NCI-H2196 (cell line): ENCODE measurements at regions not wholly inside any gene's neighbourhood (a gene's known extent, or its start where the extent isn't known, plus 50 kb on each side); places are given as distances from the start of the nearest gene placed in this dataset.
A peak's percentile ranks its signal among the peaks of the same experiment; 100 is the strongest.
"Not testable (repeated sequence)": the region's sequence is repeated elsewhere in the genome, so short reads cannot be mapped to it uniquely, and the experiment has no call there.

ENCODE experiments used
- DNase-seq: peaks from one replicate; lab custom pipeline; 2025; ENCODE audit not compliant: unreplicated experiment; lab: John Stamatoyannopoulos, UW

DNA sequence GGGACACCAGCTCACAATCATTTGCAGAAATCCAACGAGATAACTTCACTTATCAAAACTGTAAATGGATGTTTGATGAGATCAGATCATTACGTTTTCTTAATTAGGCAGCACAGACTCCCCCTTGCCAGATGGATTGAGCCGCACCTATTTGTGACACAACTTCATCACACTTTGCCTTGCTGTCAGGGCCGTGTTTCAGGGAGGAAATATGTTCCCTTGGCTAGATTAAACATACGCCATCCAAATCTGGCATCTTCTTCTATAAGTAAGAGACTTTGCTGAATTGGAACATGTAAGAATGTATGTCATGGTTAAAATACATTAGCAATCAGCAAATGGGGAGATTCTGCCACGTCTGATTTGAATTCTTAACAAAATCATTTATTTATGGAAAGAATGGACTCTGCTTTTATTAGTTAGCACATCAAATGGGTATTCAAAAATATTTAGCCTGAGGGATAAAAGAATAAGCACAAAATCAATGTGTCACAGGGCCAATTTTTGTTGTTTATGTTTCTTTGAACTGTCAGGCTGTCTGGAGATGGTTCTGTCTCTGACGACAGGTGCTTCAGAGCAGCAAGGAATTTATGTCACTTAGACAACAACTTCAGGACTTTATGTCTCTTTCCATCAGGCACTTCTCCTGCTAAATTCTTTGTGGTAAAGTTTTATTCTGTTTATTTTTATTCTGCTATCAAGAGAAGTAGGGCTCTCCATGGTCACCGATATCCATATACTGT lies 326.1 kb upstream of the NCAM1 start:
- no peak for DNase-seq

DNA sequence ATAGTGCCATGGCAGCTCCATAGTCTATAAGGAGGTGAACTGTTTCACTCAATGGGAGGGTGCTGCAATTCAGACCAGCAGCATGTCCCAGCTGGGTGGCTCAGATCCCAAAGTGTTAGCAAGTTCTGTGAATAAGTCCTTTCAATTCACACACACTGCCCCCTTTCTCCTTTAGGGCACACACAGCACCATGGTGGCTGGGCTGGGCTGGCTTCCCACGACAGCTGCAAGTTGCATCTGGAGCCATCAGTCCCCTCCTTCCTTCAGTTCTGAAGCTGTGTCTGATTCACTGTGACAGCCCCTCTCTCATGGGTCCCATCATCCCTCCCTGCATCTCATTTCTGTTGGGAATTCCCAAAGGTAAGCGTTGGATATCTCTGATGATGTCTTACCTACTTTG lies 324.1 kb upstream of the NCAM1 start:
- DNase-seq = no peak

DNA sequence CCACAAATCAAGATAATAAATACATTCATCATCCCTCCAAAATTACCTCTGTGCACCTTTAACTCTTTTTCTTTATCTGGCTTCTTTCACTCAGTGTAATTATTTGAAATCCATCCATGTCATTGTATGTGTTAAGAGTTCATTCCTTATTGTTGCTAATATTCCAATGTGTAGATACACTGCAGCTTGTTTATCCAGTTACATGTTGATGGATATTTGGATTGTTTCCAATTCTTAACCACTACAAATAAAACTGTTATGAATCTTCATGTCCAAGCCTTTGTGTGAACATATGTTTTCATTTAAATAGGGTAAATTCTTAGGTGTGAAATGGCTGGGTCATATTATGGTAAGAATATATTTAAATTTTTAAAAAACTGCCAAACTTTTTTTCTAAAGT lies 323.3 kb upstream of the NCAM1 start:
- DNase-seq = no peak

DNA sequence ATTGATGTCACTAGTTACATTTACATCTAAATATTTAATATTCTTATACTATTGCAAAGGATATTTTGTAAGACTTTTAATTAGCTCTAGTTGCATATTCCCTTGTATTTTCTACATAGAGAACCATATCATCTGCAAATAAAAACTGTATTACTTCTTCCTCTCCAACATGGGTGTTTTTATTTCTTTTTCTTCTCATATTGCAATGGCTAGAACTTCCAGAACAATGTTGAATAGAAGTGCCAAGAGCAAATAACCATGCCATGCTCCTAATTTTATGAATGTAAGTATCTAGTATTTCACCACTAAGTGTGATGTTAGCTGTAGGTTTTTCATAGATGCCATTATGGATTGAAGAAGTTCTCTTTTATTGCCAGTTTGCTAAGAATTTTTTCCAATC lies 321.8 kb upstream of the NCAM1 start:
- DNase-seq = no peak

DNA sequence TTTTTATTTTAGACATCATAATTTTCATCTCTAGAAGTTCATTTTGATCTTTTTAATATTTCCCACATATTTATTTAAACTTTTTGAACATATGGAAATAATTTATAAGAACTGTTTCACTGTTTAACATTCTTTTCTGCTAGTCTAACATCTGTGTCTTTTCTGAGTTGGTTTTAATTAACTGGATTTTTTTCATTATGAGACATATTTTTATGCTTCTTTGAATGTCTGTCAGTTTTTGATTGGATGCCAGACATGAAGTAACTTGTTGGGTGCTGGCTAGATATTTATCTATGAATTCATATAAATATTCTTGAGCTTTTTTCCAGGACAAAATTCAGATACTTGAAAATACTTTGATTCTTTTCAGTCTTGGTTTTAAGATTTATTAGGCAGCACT lies 317.8 kb upstream of the NCAM1 start:
- DNase-seq = no peak

DNA sequence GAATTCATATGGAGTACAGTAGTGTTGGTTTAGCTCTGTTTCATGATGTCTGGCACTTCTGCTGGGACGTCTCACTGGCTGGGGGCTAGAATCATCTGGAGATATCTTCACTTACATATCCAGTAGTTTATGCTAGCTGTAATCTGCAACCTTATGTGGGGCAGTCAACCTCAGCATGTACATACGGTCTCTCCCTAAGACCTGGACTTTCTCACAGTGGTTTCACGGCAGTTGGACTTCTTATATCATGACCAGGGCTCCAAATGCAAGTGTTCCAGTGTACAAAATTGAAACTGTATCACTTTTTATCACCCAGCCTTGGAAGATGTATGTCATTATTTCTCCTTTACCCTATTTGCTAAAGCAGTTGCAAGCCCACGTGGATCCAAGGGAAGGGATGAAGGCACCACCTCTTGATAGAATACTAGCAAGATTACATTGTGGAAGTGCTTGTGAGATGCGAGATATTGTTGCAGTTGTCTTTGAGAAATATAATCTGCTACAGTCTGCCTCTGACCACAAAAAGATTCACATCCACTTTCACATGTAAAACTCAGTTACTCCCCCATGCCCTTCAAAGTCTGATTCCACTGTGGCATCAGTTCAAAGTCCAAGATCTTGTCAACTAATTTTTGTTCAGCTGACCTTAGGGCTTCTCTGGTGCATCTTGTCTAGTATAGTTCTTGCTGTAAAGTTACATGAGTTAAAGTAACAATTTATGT lies 316.6 kb upstream of the NCAM1 start:
- no peak for DNase-seq

DNA sequence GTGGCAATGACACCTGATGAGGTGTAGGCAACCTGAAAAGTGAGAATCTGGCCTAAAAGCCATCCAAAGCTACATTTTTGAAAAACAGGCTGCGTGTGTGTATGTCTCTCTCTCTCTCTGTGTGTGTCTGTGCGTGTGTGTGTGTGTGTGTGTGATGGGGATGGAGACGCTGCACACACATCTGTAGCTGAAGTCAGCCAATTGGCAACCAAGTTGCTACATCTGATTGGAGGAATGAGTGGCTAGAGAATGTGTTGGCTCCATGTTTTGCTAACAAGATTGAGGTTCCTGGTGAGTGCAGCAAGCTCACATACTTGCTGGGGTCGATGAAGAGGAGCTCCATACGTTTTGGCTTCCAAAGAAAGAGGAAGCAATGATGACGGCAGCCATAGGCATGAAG lies 311.4 kb upstream of the NCAM1 start:
- no peak for DNase-seq

DNA sequence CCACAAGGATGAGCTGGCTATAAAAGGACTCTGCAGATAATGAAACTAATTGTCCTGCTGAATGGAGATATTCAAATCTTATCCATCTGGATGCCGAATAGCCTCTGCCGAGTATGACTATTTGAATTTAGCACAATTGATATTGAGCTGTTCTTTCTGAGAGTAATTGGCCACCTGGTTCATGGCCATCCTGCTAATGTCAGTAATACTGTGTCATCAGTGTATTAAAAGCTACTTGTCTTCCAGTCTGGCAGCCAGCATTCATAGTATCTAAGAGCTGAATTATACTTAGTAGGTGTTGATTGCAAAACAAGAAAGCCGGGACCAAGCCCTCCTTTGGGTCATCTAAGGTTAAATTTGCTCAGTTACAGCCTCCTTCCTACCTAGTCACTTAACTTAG lies 310.7 kb upstream of the NCAM1 start:
- no peak for DNase-seq

DNA sequence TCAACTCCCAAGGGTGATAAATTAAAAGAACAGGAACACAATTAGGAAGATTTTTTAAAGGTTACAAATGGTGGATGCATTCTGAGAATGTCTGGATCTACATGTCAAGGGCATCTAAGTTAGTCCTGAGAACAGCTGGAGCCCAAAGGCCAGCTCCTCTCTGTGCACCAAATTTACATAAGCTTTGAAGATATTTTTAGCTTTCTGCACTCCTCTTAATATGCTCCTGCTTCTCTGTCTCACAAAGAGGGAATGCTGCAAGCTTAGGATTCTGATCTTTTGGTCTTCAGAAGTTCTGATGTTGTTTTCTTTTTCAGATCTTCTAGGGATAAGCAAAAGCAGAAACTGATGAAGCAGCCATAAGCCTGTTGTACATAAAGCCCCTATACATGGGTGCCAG lies 309.8 kb upstream of the NCAM1 start:
- DNase-seq = no peak

DNA sequence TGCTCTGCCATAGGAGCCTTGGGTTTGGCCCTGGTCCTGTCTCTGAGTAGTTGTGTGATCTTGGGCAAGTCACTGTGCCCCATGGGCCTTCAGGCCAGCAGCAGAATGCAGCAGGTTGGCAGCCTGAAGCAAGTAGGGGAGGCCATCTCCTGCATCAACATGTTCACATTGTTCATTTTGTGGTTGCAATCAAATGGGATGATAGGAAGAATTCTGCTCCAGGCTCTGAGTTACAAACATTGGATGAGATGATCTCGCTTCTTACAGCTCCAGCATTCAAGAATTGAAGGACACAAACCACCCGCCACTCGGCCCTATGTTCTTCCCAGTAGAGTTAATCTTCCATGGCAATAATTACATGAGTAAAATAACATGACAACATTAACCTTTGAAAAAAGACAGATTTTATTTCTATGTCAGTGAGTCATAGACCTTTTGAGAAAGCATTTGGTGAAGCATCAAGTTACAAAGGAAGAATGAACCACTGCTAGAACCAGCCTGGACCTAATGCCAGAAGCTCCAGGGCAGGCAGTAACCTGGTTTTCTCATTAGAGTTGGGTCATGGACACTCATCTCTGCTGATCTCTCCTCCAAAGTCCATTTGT lies 308.3 kb upstream of the NCAM1 start:
- peak; percentile 24 for DNase-seq

DNA sequence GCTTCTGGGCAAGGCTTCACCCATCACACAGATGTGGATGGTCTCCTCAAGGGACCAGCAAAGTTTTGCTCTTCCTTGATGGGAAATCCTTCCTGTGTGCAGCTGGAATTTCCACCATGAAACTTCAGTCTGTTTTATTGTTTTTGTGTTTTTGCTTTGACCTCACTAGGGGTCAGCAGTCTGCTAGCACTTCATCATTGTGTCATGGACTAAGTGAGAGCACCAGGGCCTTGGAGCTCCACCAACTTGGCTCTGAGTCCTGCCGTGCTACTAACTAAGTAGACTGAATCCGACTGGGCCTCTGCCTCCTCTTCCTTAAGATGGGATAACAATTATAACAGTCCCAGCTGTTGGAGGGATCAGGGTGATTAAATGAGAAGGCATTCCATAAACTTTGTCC lies 305.8 kb upstream of the NCAM1 start:
- peak; percentile 9 for DNase-seq

DNA sequence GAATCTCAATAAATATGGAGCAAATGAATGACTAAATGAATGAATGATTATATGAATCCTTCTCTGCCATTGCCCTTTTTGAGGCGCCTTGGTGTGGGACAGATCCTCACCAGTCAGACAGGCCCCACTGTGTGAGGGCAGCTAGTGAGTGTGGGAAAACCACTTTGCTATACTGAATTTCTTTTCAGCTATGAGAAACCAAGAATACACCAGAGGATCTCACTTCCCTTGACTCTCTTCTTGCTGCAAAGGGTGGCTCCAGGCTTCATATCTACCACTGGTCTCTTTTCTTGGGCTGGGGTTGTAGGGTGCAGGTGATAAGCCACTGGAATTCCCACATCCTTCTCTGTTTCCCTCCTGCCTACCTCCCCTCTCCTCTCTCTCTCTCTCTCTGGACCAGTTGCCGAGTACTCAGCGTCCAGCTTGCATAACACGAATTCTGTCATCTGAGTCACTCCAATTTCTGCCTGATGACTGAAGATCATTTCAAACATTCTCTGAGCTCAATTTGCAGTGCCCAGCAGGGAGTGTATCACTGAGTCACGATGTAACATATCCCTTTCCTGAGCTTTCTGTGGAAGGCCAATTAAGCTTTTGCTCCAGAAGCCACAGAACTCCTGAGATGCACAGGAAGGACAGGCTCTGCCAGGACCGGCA lies 304.3 kb upstream of the NCAM1 start:
- DNase-seq = no peak

DNA sequence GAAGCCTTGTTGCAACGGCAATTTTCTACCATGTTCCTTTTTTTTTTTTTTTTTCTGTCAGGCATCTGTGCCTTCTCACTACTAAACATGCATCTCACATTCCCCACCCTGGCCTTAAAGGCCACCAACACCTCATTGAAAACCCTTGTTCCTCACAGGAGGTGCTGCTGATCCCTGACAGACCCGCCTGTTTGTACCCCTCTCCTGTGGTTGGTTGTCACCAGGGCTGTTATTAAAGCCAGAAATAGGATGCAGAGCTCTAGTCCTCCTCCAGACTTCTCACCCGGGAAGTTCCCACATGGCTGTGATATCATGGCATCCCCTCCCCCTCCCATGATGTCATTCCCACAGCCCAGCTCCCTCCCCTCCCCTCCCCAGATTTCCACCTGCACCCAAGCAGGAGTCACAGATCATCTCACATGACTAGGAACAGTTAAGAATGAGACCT lies 302.8 kb upstream of the NCAM1 start:
- peak; percentile 4 for DNase-seq

DNA sequence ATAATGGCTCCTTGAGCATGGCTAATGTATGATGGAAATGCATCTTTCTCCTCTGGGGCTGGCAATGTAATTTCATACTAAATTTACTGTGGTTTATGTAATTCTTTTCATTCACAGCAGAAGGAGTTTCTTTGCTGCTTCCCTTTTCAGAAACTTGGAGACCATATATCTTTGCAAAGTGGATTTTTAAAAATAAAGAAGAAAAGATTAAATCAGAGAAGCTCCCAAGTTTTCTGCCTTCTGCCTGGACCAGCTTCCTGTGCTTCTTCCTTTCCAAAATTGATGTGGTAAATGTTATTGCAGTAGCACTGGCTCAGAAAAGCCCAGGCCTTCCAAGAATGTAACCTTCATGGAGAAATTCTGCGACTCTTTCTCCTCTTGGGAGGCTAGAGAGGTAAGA lies 300.1 kb upstream of the NCAM1 start:
- DNase-seq = no peak

DNA sequence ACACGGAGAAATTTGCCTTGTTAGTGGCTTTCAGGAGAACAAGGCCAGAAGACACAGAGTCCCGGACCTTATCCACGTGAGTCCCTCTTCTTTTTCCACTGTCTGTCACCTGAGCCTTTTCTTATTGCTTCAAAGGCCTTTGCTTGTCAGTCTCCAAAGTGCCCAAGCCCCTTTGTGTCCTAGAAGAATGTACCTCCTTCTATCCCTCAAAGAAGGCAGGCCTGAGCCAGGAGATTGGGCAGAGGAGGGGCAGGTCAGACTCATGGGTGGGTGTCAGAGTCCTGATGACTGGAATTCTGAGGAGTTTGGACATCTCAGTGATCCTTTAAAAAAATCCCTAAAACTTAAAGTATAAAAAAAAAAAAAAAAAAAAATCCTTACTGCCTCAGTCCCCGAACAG lies 299.6 kb upstream of the NCAM1 start:
- DNase-seq = no peak

DNA sequence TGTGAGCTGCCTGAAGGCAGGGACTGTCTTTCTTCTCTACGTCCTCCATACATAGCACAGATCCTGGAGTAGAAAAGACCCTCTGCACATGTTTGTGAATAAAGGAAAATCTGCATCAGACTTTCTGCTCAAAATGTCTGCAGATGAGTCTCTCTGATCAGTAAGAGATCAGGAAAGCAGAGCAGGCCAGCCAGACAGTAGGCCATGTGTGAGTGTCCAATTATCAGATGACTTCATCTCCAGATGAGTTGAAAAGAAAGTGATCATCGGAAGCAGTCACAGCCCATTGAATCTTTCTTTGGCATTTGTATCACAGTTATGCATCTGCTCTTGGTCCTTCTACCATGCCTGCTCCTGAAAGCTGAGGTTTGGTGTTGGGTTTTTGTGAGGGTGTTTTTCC lies 298.7 kb upstream of the NCAM1 start:
- DNase-seq = no peak

DNA sequence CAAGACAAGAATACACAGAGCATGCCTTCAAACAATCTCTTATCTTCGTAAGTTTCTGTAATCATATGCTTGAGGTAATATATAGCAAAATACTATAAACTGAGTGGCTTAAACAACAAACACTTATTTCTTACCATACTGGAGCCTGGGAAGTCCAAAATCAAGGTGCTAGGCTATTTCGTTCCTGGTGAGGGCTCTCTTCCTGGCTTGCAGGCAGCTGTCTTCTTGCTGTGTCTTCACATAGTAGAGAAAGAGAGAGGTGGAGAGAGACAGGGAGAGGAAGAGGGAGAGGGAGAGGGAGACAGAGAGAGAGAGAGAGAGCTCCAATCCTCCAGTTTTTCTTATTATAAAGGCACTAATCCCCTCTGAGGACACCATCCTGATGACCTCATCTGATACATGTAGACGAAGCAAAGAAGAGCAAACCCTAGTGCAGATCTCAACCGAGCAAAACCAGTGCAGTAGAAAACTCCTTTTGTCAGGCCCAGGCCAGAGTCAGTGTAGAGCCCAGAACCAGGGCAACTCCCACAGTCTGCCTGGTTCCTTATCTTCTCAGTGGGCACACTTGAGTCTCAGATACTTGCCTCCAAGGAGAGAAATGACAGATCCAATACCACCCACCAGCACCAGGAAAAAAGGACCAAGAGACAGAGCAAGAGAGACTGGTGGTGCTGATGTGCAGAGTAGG lies 297.1 kb upstream of the NCAM1 start:
- no peak for DNase-seq

DNA sequence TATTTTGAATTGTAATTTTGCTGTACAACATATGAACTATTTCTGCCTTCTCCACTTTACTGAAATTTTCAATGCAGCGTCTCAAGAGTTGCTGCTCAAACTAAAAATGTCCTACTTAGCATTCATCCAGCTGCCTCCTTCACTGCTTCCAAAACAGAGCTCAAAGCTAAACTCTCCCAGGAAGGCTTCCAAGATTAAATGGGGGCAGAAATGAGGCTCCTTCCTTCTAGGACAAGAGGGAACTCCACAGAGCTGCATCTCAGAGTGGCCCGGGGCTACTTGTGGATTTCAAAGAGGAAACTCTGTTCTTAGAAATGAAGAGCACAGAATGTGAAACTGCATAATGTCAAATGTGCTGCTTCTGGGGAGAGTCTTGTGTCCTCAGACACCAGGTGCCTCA lies 295.9 kb upstream of the NCAM1 start:
- DNase-seq = no peak

DNA sequence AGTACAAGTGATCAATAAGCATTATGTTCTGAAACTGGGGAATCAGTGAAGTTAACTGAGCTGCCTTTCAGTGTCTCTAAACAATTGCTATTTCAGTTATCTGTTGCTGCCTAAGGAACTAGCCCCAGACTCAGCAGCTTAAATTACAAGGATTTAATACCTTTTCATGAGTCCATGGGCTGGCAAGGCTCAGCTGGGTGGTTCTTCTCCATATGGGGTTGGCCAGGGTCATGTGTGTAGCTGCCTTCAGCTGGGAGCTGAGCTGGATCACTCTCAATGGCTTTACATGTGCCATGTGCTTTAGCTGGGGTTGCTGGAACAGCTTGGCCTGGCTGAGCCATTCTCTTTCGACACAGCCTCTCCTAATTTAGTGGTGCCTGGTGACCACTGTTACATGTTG lies 295.0 kb upstream of the NCAM1 start:
- DNase-seq = no peak

DNA sequence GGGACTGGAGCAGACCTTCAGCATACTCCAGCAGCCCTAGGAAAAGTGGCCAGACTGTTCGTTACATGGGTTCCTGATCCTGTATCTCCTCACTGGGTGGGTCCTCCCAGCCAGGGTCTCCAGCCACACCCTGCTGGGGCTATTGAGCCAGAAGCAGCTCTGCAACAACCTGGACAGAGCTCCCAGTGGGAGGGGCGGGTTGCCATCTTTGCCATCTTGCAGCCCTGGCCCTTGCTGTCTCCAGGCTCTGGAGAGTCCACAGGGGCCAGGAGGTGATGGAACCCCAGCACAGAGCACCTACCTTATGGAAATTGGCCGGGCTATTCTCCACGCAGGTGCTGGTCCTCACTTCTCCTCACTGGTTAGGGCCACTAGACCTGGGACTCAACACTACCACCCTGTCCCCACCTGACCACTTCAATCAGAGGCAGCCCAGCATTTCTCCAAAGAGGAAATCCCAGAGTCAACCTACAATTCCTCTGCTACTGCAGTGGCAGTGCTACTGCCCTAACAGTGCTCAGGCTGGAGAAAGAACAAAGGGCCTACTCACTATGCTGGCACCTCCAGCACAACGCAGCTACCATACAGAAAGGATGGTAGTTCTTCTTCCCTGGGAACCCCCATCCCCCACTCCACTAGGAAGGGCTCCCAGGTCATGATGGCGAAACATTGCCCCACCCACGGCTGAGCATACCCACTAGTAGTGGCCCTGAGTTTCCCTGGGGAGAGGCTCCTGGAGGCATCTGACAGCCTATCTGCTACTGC lies 290.2 kb upstream of the NCAM1 start:
- no peak for DNase-seq

DNA sequence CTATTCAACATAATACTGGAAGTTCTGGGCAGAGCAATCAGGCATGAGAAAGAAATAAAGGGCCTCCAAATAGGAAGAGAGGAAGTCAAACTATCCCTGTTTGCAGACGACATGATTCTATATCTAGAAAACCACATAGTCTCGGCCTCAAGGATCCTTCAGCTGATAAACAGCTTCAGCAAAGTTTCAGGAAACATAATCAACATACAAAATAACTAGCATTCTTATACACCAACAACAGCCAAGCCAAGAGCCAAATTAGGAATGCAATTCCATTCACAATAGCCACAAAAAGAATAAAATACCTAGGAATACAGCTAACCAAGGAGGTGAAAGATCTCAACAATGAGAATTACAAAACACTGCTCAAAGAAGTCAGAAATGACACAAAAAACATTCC lies 287.8 kb upstream of the NCAM1 start:
- DNase-seq = not testable (repeated sequence)
